IMR-90 (cell line): ENCODE measurements at regions not wholly inside any gene's neighbourhood (a gene's known extent, or its start where the extent isn't known, plus 50 kb on each side); places are given as distances from the start of the nearest gene placed in this dataset.

ENCODE experiments used
- BHLHE40 ChIP-seq: fragments of 150-350 bp; IDR thresholded peaks from 2 replicates; pipeline ENCODE4 v1.6.1; 2016; ENCODE audit warnings: mild to moderate bottlenecking, low read depth, low read length
- CEBPB ChIP-seq: IDR thresholded peaks from 2 replicates; pipeline ENCODE4 v1.6.1; 2012; ENCODE audit warnings: low read depth, low read length, improper control_type of control experiment
- CTCF ChIP-seq: conservative IDR thresholded peaks from 2 replicates; pipeline ENCODE4 v1.5.1; 2012; ENCODE audit warnings: mild to moderate bottlenecking, low read depth, low read length, improper control_type of control experiment
- ELK1 ChIP-seq: fragments of 150-350 bp; IDR thresholded peaks from 2 replicates; pipeline ENCODE4 v1.6.1; 2016; ENCODE audit warnings: low read depth, mild to moderate bottlenecking, low read length, moderate library complexity, borderline replicate concordance
- FOS ChIP-seq: fragments of 150-350 bp; IDR thresholded peaks from 2 replicates; pipeline ENCODE4 v1.6.1; 2016; ENCODE audit warnings: low read depth, low read length
- MAFK ChIP-seq: IDR thresholded peaks from 2 replicates; pipeline ENCODE4 v1.6.1; 2012; ENCODE audit warnings: low read depth, low read length, improper control_type of control experiment
- MXI1 ChIP-seq: IDR thresholded peaks from 2 replicates; pipeline ENCODE4 v1.6.1; 2012; ENCODE audit warnings: low read depth, mild to moderate bottlenecking, low read length, moderate library complexity, borderline replicate concordance
- POLR2A ChIP-seq: IDR thresholded peaks from 2 replicates; pipeline ENCODE4 v1.6.1; 2012; ENCODE audit warnings: mild to moderate bottlenecking, low read depth, low read length
- RAD21 ChIP-seq: IDR thresholded peaks from 2 replicates; pipeline ENCODE4 v1.6.1; 2012; ENCODE audit warnings: low read length, improper control_type of control experiment
- RCOR1 ChIP-seq: IDR thresholded peaks from 2 replicates; pipeline ENCODE4 v1.6.1; 2012; ENCODE audit warnings: mild to moderate bottlenecking, low read length, improper control_type of control experiment; ENCODE audit not compliant: insufficient replicate concordance
- RFX5 ChIP-seq: IDR thresholded peaks from 2 replicates; pipeline ENCODE4 v1.8.0; 2012; ENCODE audit warnings: low read depth, mild to moderate bottlenecking, low read length, moderate library complexity
- SMC3 ChIP-seq: fragments of 150-350 bp; IDR thresholded peaks from 2 replicates; pipeline ENCODE4 v1.6.1; 2016; ENCODE audit warnings: low read depth, mild to moderate bottlenecking, antibody characterized with exemption, low read length, moderate library complexity
- TF ChIP-seq, protein P1 (sequence below): fragments of 150-350 bp; IDR thresholded peaks from 2 replicates; pipeline ENCODE4 v1.6.1; 2017; ENCODE audit warnings: mild to moderate bottlenecking, antibody characterized with exemption, low read length, low read depth

DNA sequence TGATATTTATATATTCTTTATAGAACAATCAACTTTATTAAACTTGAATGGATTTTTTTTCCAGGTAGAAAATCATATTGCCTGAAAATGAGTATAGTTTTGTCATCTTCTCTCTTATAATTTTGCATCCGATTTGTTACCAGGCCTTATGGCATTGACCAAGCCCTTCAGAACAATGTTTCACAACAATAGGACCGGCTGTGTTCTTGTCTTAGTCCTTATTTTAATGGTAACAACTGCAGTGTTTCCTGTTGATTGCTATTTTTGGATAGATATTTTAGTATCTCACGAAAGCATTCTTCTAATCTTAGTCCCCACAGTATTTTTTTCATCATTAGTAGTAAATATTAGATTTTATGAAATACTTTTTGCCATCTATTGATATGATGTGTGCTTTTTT, 88.1 kb upstream of the ANKRD34C start:
- TF ChIP-seq CTCF (no peak), FOS (no peak), CEBPB (no peak), RAD21 (no peak), RCOR1 (no peak), MAFK (no peak), RFX5 (no peak), POLR2A (no peak), BHLHE40 (no peak), SMC3 (no peak), ELK1 (no peak), MXI1 (no peak)
- TF ChIP-seq, protein P1, sequence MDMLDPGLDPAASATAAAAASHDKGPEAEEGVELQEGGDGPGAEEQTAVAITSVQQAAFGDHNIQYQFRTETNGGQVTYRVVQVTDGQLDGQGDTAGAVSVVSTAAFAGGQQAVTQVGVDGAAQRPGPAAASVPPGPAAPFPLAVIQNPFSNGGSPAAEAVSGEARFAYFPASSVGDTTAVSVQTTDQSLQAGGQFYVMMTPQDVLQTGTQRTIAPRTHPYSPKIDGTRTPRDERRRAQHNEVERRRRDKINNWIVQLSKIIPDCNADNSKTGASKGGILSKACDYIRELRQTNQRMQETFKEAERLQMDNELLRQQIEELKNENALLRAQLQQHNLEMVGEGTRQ: no peak
